KG1 (cell line): ENCODE measurements at regions not wholly inside any gene's neighbourhood (a gene's known extent, or its start where the extent isn't known, plus 50 kb on each side); places are given as distances from the start of the nearest gene placed in this dataset.

Source experiments
- DNase-seq: peaks from one replicate; lab custom pipeline; 2025; lab: John Stamatoyannopoulos, UW

- no peak for DNase-seq
Observed at GRCh38 chr7:25844102-25844870, 307.7 kb upstream of the NFE2L3 start.

GRCh38 chr7:25845464-25845863 is 306.5 kb upstream of the NFE2L3 start:
- no peak for DNase-seq

- DNase-seq, result no peak
Observed at GRCh38 chr7:25846722-25847121, 305.3 kb upstream of the NFE2L3 start.

GRCh38 chr7:25847336-25848070 is 304.5 kb upstream of the NFE2L3 start:
- DNase-seq, result no peak

- DNase-seq, result no peak
Observed at GRCh38 chr7:25849500-25850184, 302.4 kb upstream of the NFE2L3 start.

- no peak for DNase-seq
Observed at GRCh38 chr7:25850216-25850615, 301.8 kb upstream of the NFE2L3 start.

GRCh38 chr7:25850735-25851134 is 301.3 kb upstream of the NFE2L3 start:
- no peak for DNase-seq

GRCh38 chr7:25851332-25852210 is 300.4 kb upstream of the NFE2L3 start:
- no peak for DNase-seq

- DNase-seq, result no peak
Observed at GRCh38 chr7:25852211-25852938, 299.6 kb upstream of the NFE2L3 start.

GRCh38 chr7:25852939-25853271 is 299.1 kb upstream of the NFE2L3 start:
- DNase-seq, result no peak

GRCh38 chr7:25853314-25853713 is 298.7 kb upstream of the NFE2L3 start:
- no peak for DNase-seq

GRCh38 chr7:25854059-25854458 is 297.9 kb upstream of the NFE2L3 start:
- no peak for DNase-seq

- peak; percentile 34 for DNase-seq
Observed at GRCh38 chr7:25854608-25855497, 297.1 kb upstream of the NFE2L3 start.

- DNase-seq, result no peak
Observed at GRCh38 chr7:25855854-25856782, 295.9 kb upstream of the NFE2L3 start.

GRCh38 chr7:25857376-25858067 is 294.5 kb upstream of the NFE2L3 start:
- no peak for DNase-seq

- no peak for DNase-seq
Observed at GRCh38 chr7:25858200-25858524, 293.8 kb upstream of the NFE2L3 start.

- no peak for DNase-seq
Observed at GRCh38 chr7:25858525-25859411, 293.2 kb upstream of the NFE2L3 start.
